Colon (tissue), 2 donors: ENCODE measurements at regions not wholly inside any gene's neighbourhood (a gene's known extent, or its start where the extent isn't known, plus 50 kb on each side); places are given as distances from the start of the nearest gene placed in this dataset.
A peak's percentile ranks its signal among the peaks of the same experiment; 100 is the strongest.

Experiments used
- FAIRE-seq: peaks from 2 replicates; lab custom pipeline; 2012; peaks lifted over from hg19 to GRCh38; lab: Jason Lieb, UNC
- donor health status: control.
- donor health status: control.

DNA sequence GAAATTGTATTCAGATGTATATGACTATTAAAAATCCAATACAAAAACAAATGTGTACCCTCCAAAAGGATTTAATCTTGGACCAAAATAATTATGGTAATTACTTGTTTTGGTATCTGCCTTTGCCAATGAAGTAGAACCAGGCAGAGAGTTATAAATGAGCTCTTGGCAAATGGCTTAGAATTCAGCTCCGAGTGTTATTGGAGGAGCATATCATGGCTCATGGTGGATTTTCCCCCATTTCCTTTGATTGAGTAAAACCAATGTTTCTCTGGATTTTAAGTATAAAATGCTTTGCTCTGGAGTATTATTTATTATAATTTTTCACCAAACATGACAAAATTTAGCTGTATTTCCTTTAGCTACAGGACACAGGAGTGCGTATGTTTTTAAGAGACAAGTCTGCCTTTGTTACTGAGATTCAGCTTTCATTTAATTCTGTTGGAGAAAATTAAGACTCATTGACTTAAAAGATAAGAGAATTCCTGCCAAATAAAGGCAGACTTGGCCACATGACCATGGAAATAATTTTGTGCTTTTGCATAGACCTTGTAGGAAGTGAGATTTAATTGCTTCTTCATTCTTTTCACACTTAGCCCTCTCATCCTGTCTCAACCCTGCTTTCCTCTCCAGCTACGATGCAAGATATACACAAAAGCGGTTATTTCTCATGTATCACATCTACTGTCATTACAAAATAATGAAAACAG, 281.0 kb upstream of the SOX11 start:
- FAIRE-seq: no peak

DNA sequence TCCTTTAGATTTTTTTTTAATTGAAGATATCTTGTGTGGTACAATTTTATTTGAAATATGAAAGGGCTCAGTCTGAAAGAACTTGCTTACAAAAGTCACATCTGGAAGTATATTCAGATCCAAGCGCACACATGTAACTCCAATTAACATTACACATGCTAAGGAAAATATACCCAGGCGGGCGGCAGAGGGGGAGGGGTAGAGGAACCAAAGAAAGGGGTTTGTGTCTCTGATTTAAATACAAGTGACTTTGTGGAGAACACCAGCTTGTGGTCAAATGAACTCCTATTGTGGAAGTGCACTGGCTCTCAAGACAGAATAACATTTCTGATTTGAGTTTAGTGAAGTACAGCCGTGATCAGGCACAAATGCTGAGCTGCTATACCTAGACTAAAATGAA, 280.2 kb upstream of the SOX11 start:
- FAIRE-seq: no peak

- FAIRE-seq: no peak
Measured at GRCh38 chr2:5433855-5434254, 258.3 kb upstream of the SOX11 start.

- FAIRE-seq: no peak
Measured at GRCh38 chr2:5437375-5437774, 254.8 kb upstream of the SOX11 start.

GRCh38 chr2:5440174-5440573, 252.0 kb upstream of the SOX11 start:
- FAIRE-seq: no peak

DNA sequence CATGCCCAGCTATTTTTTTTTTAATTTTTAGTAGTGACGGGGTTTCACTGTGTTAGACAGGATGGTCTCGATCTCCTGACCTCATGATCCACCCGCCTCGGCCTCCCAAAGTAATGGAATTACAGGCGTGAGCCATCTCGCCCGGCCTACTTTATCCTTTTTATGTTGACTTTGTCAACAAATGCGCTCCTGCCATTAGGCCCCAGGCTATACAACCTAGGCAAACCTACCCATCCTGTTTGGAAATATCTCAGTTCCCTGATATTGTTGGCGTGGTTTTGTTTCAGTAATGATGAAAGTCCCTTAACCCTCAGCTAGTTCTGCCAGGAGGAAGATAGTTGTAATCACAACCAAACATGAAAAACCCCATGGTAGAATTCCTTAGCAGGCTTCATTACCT, 249.4 kb upstream of the SOX11 start:
- FAIRE-seq: no peak

DNA sequence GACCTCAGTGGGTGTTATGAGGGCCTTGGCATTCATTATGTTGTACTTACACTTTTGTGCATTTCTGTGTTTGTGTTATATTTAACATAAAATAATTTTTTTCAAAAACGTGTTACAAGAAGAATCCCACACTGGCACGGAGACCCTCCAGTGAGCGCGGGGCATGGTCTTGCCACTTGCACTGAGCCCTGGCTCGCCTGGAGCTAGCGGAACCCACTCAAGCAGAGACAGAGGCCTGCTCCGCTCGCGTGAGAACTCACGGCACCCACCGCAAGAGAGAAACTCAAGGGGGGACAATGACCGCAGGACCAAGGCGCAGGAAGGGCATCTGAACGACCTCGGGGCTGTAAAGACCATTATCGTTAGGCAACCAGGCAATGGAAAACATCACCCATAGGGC, 248.0 kb upstream of the SOX11 start:
- FAIRE-seq: no peak

GRCh38 chr2:5444854-5445253, 247.3 kb upstream of the SOX11 start:
- FAIRE-seq: no peak

- peak; percentile 96 for FAIRE-seq
Measured at GRCh38 chr2:5449867-5450266, 242.3 kb upstream of the SOX11 start.

DNA sequence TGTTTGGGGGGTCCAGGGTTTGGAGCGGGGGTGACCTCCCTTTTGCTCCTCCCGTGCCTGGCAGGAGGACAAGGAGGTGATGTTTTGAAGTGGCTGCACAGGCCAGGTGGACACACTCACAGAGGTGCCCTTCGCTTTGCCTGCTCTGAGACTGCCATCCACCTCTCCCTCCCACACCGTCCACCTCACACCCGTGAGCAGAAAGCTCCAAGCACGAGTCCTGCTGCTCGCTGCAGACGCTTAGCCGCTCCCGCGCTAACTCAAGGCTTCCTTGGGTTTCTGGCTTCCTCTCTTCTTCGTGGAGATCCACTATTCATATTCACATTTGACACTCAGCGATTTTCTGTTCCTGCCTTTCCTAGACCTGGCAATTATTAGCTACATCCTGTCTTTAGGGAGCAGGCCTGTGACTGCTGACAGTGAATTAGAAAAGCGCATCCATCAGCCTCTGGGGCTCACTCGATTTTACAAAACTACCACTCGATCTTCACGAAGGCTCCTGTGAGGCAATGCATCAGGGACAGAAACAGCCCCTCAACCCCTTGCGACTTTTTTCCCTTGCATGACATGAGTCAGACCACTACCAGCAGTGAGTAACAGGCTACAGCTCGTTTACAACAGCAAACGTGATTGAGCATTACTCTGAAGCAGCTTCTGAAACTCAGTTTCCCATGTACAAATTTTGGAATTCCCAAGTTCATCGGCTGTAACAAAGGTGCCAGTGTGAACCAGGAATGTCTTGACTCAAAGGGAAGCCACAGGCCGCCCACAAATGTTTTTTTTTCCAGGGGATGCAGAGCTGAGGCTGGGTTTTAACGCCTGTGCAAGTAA, 238.7 kb upstream of the SOX11 start:
- no peak for FAIRE-seq

GRCh38 chr2:5454051-5454390, 238.2 kb upstream of the SOX11 start:
- no peak for FAIRE-seq

DNA sequence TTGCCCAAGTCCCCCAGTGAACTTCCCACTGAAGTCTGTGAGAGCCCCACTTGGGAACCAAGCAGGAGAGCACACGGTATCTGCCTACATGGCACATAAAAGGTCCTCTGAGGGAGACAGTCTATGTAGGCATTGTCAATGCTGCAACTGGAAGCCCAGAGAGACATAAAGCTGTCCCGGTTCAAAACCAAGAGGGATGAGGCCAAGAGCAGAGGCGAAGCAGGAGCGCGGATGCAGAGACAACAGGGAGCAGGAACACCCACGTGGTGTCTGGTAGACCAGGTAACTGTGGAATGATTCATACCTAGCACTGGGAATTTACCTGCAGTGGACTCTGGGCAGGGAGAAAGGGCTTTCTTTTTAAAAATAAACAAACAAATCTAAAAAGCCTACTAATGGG, 233.1 kb upstream of the SOX11 start:
- FAIRE-seq: no peak

DNA sequence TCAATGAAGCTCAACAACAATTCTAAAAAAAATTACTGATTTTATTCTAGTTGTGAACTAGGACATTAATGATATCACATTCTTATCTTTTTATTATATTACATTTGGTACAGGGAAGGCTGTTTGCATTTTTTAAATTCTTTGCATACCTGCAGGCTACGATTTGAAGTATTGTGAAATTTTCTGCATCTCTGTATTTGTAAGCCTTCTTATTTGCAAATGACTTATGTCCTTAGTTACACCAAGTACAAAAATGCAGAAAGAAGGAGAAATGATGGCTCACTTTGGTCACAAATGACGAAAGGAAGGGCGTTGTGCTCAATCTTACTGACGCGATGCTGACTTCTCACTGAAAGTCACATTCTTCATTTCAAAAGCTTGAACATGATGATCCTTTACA, 227.5 kb upstream of the SOX11 start:
- FAIRE-seq: no peak

GRCh38 chr2:5465859-5466258, 226.3 kb upstream of the SOX11 start:
- FAIRE-seq: no peak

DNA sequence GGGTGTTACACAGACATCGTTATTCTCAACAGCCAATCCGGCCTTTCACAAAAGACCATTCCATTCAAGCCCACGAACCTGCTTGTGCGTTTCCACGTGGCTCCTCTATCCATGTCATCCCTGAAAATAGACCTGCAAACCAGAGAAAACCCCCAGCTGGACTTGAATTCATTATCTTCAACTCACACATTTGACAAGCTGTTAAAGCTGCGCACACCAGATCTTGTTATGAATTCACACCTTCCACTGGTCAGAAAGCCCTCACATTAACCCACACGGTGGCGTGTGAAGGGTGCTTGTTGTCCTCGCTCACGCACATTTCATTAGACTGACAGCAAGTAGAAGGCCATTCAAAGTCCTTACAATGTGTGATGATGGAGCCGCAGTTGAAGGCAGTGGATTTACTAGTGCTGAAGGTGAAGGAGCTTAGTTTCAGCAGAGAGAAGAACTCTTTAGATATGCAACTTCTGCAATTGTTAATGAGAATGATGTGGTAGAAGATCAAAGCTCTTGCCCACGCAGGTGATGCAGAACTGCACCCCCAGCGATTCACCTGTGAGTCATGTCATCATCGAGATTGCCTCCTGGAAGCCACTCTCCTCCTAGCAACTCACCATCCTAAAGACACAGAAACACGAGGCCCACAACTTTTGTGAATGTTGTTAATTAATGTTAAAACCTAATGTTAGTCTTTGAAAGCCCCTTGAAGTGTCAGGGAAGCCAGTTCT, 224.8 kb upstream of the SOX11 start:
- no peak for FAIRE-seq

DNA sequence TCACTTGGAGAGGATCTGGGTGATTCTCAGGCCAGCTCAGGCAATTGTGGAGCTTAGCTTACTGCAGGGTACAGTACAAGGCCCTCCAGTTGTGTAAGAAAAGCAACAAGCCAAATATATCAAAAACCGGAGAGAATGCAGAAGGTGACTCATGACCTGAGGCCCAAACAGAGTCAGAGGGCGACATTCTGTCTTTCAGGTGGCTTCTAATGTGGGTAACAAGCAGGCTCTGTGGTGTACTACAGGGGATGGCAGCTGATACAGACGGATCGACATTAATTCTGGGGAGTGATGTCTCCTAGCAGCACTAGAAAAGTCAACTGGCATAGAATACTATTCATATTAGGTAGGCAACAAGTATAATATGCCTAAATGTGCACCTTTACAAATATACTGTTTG, 219.5 kb upstream of the SOX11 start:
- FAIRE-seq: no peak

DNA sequence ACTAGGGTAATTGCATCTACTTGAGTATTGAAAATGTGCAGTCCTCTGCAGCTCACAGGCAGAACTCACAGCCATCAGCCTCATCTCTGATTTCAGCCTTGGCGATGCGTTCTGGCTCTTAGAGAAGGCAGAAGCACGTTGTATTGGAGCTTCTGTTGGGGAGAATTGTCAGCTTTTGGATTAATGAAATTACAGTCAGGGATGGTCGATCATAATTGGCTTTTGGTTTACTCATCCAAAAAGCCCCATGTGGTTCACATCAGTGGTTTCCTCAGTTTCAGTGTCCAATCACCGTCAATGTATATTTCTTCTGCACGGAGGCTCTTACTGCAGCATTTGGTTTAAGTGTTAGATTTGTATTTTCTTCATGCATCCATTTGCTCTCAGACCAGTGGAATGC, 218.5 kb upstream of the SOX11 start:
- FAIRE-seq: no peak

- FAIRE-seq: no peak
Measured at GRCh38 chr2:5474716-5475115, 217.5 kb upstream of the SOX11 start.

- no peak for FAIRE-seq
Measured at GRCh38 chr2:5479265-5479928, 212.8 kb upstream of the SOX11 start.

DNA sequence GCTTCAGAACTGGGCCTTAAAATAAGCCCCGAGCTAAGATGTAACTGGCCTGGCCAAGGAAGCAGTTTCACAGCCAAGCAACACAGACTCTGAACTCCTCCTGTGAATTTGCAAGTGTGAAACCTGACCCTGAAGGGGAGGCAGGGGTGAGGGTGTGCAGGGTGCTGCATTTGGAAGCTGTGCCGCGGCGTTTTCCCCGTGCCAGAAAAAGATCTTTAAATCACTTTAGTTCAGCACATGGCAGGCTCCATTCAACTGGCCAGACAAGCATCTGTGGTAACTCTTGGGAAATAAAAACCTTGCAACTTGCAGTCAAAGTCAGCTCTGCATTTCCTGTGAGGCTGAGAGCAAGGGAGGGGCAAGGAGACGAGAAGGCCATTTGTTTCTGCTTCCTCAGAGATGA, 209.3 kb upstream of the SOX11 start:
- no peak for FAIRE-seq

DNA sequence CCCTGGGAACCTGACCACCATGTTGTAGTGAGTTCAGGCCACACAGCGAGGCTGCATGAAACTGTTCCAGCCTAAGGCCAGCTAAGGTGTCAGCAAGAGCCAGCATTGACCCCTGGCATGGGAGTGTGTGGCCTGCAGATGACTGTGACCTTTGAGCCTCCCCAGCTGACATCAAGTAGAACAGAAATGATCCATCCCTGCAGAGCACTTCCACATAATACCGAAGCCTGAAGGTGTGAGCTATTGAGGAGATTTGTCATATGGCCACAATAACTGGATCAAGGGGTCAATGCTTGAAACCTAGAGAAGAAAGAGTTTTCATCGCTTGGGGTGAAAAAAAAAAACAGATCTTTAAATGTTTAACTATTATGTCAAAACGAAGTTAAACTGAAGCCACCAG, 207.3 kb upstream of the SOX11 start:
- no peak for FAIRE-seq

- FAIRE-seq: no peak
Measured at GRCh38 chr2:5491523-5491922, 200.7 kb upstream of the SOX11 start.

DNA sequence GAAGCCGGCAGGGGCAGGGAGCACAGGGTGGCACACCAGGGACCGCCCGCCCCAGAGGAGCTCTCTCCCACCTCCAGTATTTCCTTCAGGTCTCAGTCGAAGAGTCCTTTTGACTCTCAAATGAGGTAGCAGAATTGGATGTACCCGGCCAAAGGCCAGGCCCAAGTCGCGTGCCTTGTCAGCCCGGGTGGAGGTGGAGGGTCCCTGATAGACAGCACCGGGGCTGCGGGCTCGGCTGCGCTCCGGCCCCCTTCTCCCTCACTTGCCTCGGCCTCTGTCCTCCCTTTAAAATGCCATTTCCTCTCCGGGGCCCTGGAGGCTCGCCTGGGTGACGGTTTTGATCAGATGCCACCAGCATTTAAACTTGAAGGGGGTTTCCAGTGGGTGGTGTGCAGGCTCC, 198.9 kb upstream of the SOX11 start:
- FAIRE-seq: no peak
